ENCODE measurements at regions not wholly inside any gene's neighbourhood (a gene's known extent, or its start where the extent isn't known, plus 50 kb on each side); places are given as distances from the start of the nearest gene placed in this dataset.

DNA sequence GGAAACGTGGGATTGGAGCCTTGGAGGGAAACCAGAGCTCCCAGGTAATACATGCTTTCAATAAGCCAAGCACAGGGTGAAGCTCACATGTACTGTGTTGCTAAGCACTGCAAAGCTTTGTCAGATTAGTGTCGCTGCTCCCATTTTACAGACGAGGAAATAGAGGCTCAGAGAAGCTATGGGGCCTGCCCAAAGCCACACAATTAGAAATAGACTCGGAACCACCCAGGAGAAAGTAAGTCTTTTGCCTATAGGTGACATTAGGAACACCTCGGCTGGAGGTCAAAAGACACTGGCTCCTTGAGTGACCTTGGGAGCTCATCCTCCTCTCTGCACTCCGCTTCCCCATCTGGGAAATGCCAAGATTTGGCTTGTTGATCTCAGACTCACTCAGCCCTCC, 175.6 kb upstream of the ZC3H12A start:
- Mint-ChIP-seq H3K27me3 (ENCODE audit: low read depth) (peaks cover 80% of the 10 kb centered on the region), H3K4me3 (no peak overlapping the region), H3K27ac (no peak overlapping the region), H3K36me3 (no peaks in the 10 kb centered on the region), H3K4me1 (no peaks in the 10 kb centered on the region), H3K9me3 (no peaks in the 10 kb centered on the region)
- TF ChIP-seq, protein P1, sequence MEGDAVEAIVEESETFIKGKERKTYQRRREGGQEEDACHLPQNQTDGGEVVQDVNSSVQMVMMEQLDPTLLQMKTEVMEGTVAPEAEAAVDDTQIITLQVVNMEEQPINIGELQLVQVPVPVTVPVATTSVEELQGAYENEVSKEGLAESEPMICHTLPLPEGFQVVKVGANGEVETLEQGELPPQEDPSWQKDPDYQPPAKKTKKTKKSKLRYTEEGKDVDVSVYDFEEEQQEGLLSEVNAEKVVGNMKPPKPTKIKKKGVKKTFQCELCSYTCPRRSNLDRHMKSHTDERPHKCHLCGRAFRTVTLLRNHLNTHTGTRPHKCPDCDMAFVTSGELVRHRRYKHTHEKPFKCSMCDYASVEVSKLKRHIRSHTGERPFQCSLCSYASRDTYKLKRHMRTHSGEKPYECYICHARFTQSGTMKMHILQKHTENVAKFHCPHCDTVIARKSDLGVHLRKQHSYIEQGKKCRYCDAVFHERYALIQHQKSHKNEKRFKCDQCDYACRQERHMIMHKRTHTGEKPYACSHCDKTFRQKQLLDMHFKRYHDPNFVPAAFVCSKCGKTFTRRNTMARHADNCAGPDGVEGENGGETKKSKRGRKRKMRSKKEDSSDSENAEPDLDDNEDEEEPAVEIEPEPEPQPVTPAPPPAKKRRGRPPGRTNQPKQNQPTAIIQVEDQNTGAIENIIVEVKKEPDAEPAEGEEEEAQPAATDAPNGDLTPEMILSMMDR (IDR thresholded peaks at IDR 0.05; ENCODE audit: unreplicated experiment): no peak
- DNase-seq (ENCODE audit: low spot score in 2 of 2, unreplicated experiment in 2 of 2): no peak

DNA sequence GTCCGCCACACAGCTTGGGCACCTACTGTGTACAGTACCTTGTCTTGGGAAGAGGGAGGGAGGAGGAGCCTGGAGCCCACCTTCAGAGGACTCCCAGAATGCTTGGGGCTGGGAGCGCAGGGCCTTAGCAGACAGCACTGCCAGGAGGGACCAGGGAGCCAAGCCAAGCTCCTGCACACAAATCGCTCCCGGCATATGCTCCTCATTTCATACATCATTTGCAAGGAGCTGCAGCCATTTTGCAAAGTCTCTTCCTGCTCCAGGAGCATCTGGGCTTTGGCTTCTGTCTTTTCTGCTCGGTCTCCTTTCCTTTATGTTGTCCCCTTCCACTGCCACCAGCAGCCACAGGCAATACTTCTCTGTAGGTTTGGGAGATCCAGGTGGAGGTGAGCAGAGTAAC, 175.2 kb upstream of the ZC3H12A start:
- Mint-ChIP-seq H3K36me3 (no peaks in the 10 kb centered on the region), H3K27me3 (ENCODE audit: low read depth) (peaks cover 79% of the 10 kb centered on the region), H3K27ac (no peak overlapping the region), H3K4me1 (no peaks in the 10 kb centered on the region), H3K4me3 (no peak overlapping the region), H3K9me3 (no peaks in the 10 kb centered on the region)
- TF ChIP-seq, protein P1 (IDR thresholded peaks at IDR 0.05; ENCODE audit: unreplicated experiment): no peak
- DNase-seq (ENCODE audit: low spot score in 2 of 2, unreplicated experiment in 2 of 2): no peak

DNA sequence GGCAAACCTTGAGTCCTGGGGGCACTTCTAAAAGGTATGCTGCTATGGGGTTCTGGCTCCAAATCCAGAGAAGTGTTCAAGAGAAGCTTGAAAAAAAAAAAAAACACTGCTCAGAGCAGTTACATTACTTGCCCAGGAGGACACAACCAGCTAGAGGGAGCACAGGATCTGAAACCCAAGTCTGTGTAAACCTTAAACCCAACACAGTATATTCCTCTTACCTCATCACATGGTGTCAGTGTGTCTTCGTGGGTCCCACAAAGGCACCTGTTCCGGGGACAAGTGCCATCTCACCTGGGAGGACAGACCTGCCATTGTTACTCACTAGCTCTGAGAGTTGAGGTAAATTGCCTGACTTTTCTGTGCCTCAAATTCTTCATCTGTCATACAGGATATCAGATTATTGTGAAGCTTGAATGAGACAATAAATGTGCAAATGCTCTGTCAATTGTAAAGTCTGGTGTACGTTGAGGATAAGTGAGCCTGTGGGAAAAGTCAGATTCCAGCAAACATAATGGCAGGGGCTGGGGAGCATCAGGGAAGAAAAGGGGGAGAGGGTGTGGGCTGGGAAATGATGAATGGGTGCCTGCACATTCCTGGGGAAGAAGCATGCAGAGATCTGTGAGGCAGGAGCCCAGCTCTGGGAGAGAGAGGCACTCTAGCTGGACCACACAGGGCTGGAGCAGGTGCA, 170.4 kb upstream of the ZC3H12A start:
- no peak for DNase-seq (ENCODE audit: low spot score in 2 of 2, unreplicated experiment in 2 of 2)
- Mint-ChIP-seq H3K4me3 (no peak overlapping the region), H3K36me3 (no peaks in the 10 kb centered on the region), H3K27ac (no peak overlapping the region), H3K27me3 (ENCODE audit: low read depth) (peaks cover 74% of the 10 kb centered on the region), H3K4me1 (no peaks in the 10 kb centered on the region), H3K9me3 (no peaks in the 10 kb centered on the region)
- TF ChIP-seq, protein P1 (IDR thresholded peaks at IDR 0.05; ENCODE audit: unreplicated experiment): no peak

DNA sequence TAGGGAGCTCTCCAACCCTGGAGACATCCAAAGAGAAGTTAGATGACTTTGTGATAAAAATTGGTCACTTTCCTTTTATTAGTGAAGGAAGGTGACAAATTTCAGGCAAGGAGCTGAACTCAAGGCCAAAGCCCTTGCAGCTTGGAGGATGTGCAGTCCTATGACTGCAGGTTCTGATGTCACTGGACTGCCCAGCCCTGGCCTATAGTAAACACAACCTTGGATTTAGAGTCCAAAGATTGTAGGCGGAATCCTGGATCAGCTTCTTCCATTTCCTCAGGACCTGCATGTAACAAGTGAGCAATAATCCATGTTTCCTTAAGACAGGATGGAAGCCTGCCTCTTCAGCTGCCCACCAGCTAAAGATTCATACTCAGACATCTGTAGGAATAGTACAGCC, 169.3 kb upstream of the ZC3H12A start:
- TF ChIP-seq, protein P1 (IDR thresholded peaks at IDR 0.05; ENCODE audit: unreplicated experiment): no peak
- H3K4me3 Mint-ChIP-seq: no peak overlapping the region
- no peak for DNase-seq (ENCODE audit: low spot score in 2 of 2, unreplicated experiment in 2 of 2)
- H3K27me3 Mint-ChIP-seq (ENCODE audit: low read depth): peaks cover 74% of the 10 kb centered on the region
- no peaks in the 10 kb centered on the region for H3K4me1 Mint-ChIP-seq
- no peaks in the 10 kb centered on the region for H3K36me3 Mint-ChIP-seq
- H3K27ac Mint-ChIP-seq: no peak overlapping the region
- no peaks in the 10 kb centered on the region for H3K9me3 Mint-ChIP-seq

DNA sequence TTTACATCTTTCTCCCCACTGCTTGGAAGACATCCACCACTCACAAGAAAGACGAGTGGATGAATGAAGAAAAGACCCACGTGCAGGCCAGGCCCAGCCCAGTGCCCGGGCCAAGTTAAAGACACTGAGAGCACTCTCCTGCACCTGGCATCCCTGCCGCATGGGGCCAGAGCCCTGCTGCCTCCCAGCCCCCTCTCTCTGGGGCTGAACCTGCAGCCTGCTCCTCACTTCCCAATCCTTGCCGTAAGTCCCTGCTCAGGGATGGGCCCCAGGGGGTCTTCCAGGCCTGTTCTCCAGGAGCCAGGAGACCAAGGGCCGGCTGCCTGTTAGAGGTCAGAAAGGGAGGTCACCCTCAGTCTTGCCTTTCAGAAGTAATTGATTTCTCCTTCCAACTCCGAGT, 168.5 kb upstream of the ZC3H12A start:
- TF ChIP-seq, protein P1 (IDR thresholded peaks at IDR 0.05; ENCODE audit: unreplicated experiment): no peak
- peaks cover 72% of the 10 kb centered on the region for H3K27me3 Mint-ChIP-seq (ENCODE audit: low read depth)
- DNase-seq (ENCODE audit: low spot score in 2 of 2, unreplicated experiment in 2 of 2): no peak

DNA sequence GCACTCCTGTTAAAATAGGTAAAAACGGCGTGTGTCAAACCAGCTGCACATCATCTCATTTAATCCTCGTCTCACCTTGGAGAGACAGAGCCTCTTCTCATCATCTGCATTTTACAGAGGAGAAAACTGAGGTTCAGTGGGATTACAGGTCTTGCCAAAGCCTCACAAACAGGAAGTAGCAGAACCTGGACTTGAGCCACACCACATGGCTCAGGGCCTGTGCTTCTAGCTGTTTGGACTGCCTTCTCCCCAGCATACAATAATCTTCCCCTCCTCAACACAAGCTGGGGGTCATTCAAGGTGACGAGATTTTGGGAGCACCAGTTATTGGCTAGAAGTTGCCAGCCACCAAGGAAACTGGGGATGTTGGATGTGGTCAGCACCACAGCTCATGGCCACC, 167.9 kb upstream of the ZC3H12A start:
- Mint-ChIP-seq H3K9me3 (no peaks in the 10 kb centered on the region), H3K4me1 (no peaks in the 10 kb centered on the region), H3K36me3 (no peaks in the 10 kb centered on the region), H3K4me3 (no peak overlapping the region), H3K27me3 (ENCODE audit: low read depth) (peaks cover 72% of the 10 kb centered on the region), H3K27ac (no peak overlapping the region)
- TF ChIP-seq, protein P1 (IDR thresholded peaks at IDR 0.05; ENCODE audit: unreplicated experiment): no peak
- no peak for DNase-seq (ENCODE audit: low spot score in 2 of 2, unreplicated experiment in 2 of 2)

More for the DNA sequence above, 168.5 kb upstream of the ZC3H12A start:
- Mint-ChIP-seq H3K9me3 (no peaks in the 10 kb centered on the region), H3K36me3 (no peaks in the 10 kb centered on the region), H3K4me1 (no peaks in the 10 kb centered on the region), H3K27ac (no peak overlapping the region), H3K4me3 (no peak overlapping the region)
